ENCODE measurements at regions not wholly inside any gene's neighbourhood (a gene's known extent, or its start where the extent isn't known, plus 50 kb on each side); places are given as distances from the start of the nearest gene placed in this dataset.

- no peak for TF ChIP-seq CTCF (IDR thresholded peaks at IDR 0.05; ENCODE audit: low read length)
- TF ChIP-seq EZH2 (optimal IDR thresholded peaks at IDR 0.05; ENCODE audit: low read depth, low read length): no peak
These were observed 170.8 kb upstream of the NR3C1 start for GRCh38 chr5:143574236-143574635.

All from MM.1S (cell line).